A549 (cell line): ENCODE measurements at regions not wholly inside any gene's neighbourhood (a gene's known extent, or its start where the extent isn't known, plus 50 kb on each side); places are given as distances from the start of the nearest gene placed in this dataset.

Source experiments
- BCL3 ChIP-seq: fragments of >200 bp; sonication (Bioruptor Twin); formaldehyde crosslinking; IDR thresholded peaks from 3 replicates; pipeline ENCODE4 v1.6.1; 2016
- CTCF ChIP-seq: fragments of >200 bp; sonication (Bioruptor Twin); formaldehyde crosslinking; IDR thresholded peaks from 3 replicates; pipeline ENCODE4 v1.5.1; 2016
- E2F6 ChIP-seq: IDR thresholded peaks from 2 replicates; pipeline ENCODE4 v1.6.1; 2012; ENCODE audit warnings: low read depth, borderline replicate concordance
- MAX ChIP-seq: IDR thresholded peaks from 2 replicates; pipeline ENCODE4 v1.6.1; 2012
- POLR2A ChIP-seq: IDR thresholded peaks from 2 replicates; pipeline ENCODE4 v1.6.1; 2012; ENCODE audit warnings: mild to moderate bottlenecking, low read length
- POLR2AphosphoS2 ChIP-seq: conservative IDR thresholded peaks from 2 replicates; pipeline ENCODE4 v1.6.1; 2012; ENCODE audit warnings: low read length, improper control_type of control experiment, inconsistent platforms
- RAD21 ChIP-seq, 2 experiments: fragments of >200 bp in 1 of 2; sonication (Bioruptor Twin) in 1 of 2; formaldehyde crosslinking in 1 of 2; IDR thresholded peaks in 1 of 2; conservative IDR thresholded peaks in 1 of 2; 2 replicates in 1 of 2; 3 replicates in 1 of 2; pipeline ENCODE4 v1.6.1; 2012 to 2018; ENCODE audit warnings: inconsistent platforms in 1 of 2
- RCOR1 ChIP-seq: fragments of 150-350 bp; IDR thresholded peaks from 2 replicates; pipeline ENCODE4 v1.6.1; 2014; ENCODE audit warnings: antibody characterized with exemption, low read length, low read depth
- RFX5 ChIP-seq: fragments of 450-650 bp; IDR thresholded peaks from 2 replicates; pipeline ENCODE4 v1.7.1; 2014; ENCODE audit warnings: antibody characterized with exemption, mild to moderate bottlenecking, moderate library complexity
- USF2 ChIP-seq: fragments of 450-650 bp; IDR thresholded peaks from 2 replicates; pipeline ENCODE4 v1.6.1; 2014; ENCODE audit warnings: antibody characterized with exemption
- ZC3H11A ChIP-seq: fragments of 450-650 bp; IDR thresholded peaks from 2 replicates; pipeline ENCODE4 v1.6.1; 2014; ENCODE audit warnings: antibody characterized with exemption, mild to moderate bottlenecking
- ZFP36 ChIP-seq: fragments of 450-650 bp; IDR thresholded peaks from 2 replicates; pipeline ENCODE4 v1.6.1; 2014; ENCODE audit warnings: borderline replicate concordance; ENCODE audit not compliant: partially characterized antibody

- no peak for TF ChIP-seq RCOR1
- TF ChIP-seq CTCF = no peak
- TF ChIP-seq POLR2AphosphoS2 = no peak
- TF ChIP-seq ZFP36 = no peak
- no peak for TF ChIP-seq POLR2A
- TF ChIP-seq MAX = no peak
- TF ChIP-seq ZC3H11A = no peak
- TF ChIP-seq RAD21 (conservative IDR thresholded peaks at IDR 0.05 in 1 of 2, IDR thresholded peaks at IDR 0.05 in 1 of 2) = no peak
- no peak for TF ChIP-seq BCL3
- no peak for TF ChIP-seq USF2
- no peak for TF ChIP-seq E2F6
- no peak for TF ChIP-seq RFX5
These were observed 1124.6 kb upstream of the ACO1 start for GRCh38 chr9:31259824-31260223.
